Cardiac fibroblast (primary cell): ENCODE measurements at regions not wholly inside any gene's neighbourhood (a gene's known extent, or its start where the extent isn't known, plus 50 kb on each side); places are given as distances from the start of the nearest gene placed in this dataset.

Source experiments
- DNase-seq, 2 donors: peaks; one replicate each; pipeline versions ENCODE4 v3.0.0 to v3.0.0-alpha.2; 2010; ENCODE audit warnings: low read depth in 2 of 2
- H3K4me3 ChIP-seq, 2 donors: replicated peaks in 1 of 2; 1 replicate in 1 of 2; 2 replicates in 1 of 2; pipeline ENCODE4 v1.5.1; 2011; ENCODE audit warnings: low read depth in 2 of 2, low read length in 2 of 2, mild to moderate bottlenecking in 2 of 2, moderate library complexity in 1 of 2
- TF ChIP-seq, protein P1 (sequence below): IDR thresholded peaks from one replicate; pipeline ENCODE4 v1.5.1; 2011; ENCODE audit warnings: low read depth, mild to moderate bottlenecking, low read length, inconsistent platforms

DNA sequence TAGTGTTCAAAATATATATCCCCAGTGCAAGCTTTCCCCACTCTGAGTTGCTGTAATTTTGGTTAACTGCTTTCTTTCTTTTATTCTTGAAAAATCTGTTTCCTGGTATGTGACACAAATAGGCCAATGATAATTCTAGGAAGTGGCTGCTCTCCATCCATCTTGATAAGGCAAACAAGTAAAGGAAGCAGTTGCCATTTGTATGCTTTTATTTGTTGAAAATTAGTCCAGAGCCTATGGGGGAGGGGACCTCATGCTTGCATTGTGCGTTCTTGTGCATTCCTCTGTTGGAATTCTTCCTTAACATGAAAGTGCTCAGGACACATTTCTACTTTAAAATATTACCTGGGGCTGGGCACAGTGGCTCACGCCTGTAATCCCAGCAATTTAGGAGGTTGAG is 111.2 kb upstream of the FSHR start:
- TF ChIP-seq, protein P1, sequence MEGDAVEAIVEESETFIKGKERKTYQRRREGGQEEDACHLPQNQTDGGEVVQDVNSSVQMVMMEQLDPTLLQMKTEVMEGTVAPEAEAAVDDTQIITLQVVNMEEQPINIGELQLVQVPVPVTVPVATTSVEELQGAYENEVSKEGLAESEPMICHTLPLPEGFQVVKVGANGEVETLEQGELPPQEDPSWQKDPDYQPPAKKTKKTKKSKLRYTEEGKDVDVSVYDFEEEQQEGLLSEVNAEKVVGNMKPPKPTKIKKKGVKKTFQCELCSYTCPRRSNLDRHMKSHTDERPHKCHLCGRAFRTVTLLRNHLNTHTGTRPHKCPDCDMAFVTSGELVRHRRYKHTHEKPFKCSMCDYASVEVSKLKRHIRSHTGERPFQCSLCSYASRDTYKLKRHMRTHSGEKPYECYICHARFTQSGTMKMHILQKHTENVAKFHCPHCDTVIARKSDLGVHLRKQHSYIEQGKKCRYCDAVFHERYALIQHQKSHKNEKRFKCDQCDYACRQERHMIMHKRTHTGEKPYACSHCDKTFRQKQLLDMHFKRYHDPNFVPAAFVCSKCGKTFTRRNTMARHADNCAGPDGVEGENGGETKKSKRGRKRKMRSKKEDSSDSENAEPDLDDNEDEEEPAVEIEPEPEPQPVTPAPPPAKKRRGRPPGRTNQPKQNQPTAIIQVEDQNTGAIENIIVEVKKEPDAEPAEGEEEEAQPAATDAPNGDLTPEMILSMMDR, result no peak
- no peak overlapping the region for H3K4me3 ChIP-seq
- DNase-seq, result no peak

DNA sequence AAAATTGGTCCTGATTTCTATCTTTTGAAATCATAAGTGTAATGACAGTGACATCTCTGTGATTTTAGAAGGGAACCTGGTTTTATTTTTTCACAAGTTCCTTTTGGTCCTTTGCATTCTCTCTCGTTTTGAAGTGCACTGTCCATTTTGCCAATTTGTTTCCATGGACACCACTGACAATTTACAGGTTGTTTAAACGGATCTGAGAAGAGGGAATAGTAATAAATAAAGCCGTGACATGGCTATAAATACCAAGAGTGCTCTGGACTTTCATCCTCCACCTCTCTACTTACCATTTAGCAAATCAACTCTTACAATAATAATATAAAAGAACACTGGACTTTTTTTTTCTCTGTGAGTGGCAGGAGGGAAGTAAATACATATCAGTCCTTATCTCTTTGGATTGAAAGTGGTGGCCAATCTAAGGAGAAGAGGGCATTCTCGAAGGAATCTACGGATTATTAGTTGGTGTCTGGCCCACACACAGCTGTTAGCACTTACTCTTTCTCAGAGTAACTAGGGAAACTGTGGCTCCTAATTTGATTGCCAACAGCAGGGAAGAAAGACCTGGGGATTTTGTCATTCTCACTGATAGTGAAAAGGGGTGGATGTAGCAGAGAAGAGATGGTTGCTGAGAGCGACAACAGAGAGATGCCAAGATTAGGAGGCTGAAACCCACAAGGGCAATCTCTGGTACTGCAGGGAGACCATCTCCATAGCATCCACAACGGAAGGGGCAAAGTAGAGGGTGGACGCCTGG is 108.7 kb upstream of the FSHR start:
- TF ChIP-seq, protein P1, result no peak
- H3K4me3 ChIP-seq, result no peak overlapping the region

DNA sequence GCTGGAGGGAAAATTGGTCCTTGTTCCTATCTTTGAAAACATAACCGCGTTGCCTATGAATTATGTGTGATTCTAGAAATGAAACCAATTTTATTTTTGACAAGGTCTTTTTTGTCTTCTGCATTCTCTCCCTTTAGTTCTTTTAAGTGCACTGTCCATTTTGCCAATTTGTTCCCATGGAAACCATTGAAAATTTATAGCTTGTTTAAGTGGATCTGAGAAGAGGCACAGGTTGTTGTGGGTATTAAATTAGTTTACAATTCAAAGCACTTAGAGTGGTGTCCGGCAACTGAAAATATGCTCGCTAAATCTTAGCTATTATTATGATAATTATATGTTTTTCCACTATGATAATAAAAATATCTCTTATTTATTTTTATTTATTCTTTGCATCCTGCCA is 107.5 kb upstream of the FSHR start:
- H3K4me3 ChIP-seq, result no peak overlapping the region
- no peak for DNase-seq
- TF ChIP-seq, protein P1, result no peak

More for the DNA sequence above, 108.7 kb upstream of the FSHR start:
- DNase-seq, result no peak

DNA sequence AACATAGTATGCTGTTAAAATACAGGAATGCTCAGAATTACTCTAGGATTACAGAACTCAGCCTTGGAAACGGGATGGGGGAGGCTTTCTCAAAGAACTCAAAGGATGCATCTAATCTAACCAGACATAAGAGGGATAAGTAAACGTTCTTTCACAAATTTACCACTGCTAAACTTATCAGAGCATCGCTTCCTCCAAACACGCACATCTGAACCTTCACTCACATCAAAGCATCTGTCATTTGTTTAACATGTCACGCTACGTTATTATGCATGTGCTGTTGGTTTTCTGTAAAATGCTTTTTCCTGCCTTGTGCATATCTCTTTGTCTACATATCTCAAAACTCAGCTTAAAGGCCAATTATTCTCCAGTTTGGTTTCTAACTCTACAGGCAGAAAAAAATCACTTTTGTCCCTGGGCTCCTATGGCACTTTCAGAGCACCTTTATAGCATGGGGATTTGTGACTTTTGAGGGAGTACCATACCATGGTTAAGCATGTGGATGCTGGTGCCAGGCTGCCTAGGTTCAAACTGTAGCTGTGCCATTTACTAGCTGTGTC is 106.7 kb upstream of the FSHR start:
- DNase-seq, result no peak
- TF ChIP-seq, protein P1, result no peak
- no peak overlapping the region for H3K4me3 ChIP-seq

DNA sequence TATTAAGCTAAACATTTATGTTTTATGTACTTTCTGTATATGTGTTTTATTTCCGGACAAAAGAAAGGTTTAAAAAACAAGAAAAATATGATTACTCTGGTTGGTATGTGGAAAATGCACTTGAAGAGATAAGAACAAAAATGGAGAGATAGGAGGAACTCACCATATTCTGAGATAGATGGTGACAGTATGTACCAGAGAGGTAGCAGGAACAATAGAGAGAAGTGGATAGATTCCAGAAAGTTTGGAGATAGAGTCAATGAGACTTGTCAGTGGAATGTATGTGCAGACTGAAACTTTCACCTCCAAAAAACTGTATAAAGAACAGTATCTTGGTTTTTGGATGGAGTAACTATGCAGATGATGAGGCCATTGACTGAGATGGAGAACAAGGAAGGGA is 105.6 kb upstream of the FSHR start:
- TF ChIP-seq, protein P1, result no peak
- DNase-seq, result peak in 1 of 2 donors; percentile 46
- no peak overlapping the region for H3K4me3 ChIP-seq

DNA sequence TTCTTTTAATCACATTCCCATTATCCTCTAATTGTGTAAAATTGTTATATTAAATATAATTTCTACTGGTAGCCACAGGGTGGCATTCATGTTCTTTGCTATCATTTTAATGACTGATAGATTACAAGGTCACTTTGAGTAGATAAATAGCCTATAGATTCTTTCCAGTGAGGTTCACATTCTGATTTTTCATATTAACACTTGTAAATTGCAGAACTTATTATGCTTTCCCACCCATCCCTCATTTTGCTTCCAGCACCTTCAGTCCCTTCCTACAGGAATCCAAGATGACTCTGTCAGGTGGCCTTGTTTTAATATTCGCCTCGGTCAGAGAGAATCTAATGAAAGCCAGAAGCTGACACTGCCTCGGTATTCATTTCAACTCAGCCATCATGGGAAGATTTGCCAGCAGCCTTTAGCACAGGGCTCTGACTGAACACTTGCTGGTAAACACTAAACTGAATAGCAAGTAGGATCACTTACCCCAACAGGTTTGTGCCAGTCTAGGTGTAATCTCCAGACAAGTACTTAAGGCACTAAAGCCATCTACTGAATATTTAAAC is 101.2 kb upstream of the FSHR start:
- peak; percentile 37 to 41 for DNase-seq

More for the DNA sequence above, 101.2 kb upstream of the FSHR start:
- TF ChIP-seq, protein P1, result peak; percentile 20
- no peak overlapping the region for H3K4me3 ChIP-seq
